CD8-positive, alpha-beta memory T cell (primary cell): ENCODE measurements at regions not wholly inside any gene's neighbourhood (a gene's known extent, or its start where the extent isn't known, plus 50 kb on each side); places are given as distances from the start of the nearest gene placed in this dataset.

ENCODE experiments used
- CTCF ChIA-PET: fragments of 350-600 bp; sonication (Branson Sonifier 250); formaldehyde crosslinking; loops from one replicate; lab custom pipeline; 2021; ENCODE audit warnings: antibody characterized with exemption; lab: Charles Lee
- POLR2A ChIA-PET: fragments of 350-600 bp; sonication (Branson Sonifier 250); formaldehyde crosslinking; loops from one replicate; lab custom pipeline; 2021; ENCODE audit warnings: antibody characterized with exemption; lab: Charles Lee
- DNase-seq, 5 donors: peaks; one replicate each; pipeline versions ENCODE4 v3.0.0 to v3.0.0-alpha.2; 2020 to 2022; ENCODE audit warnings: mixed read lengths in 1 of 5
- H3K27ac ChIP-seq: one replicate; pipeline ENCODE4 v1.7.0; 2013; ENCODE audit warnings: low read depth, mild to moderate bottlenecking, low read length, moderate library complexity
- H3K27me3 ChIP-seq: 2 replicates; pipeline ENCODE4 v1.7.0; 2013; ENCODE audit warnings: low read length, mild to moderate bottlenecking; ENCODE audit not compliant: insufficient read depth, poor library complexity, severe bottlenecking
- H3K36me3 ChIP-seq: 2 replicates; pipeline ENCODE4 v1.7.0; 2013; ENCODE audit warnings: mild to moderate bottlenecking, low read length, moderate library complexity; ENCODE audit not compliant: insufficient read depth
- H3K4me1 ChIP-seq: 2 replicates; pipeline ENCODE4 v1.7.0; 2013; ENCODE audit warnings: mild to moderate bottlenecking, low read length, moderate library complexity; ENCODE audit not compliant: insufficient read depth
- H3K4me3 ChIP-seq: 2 replicates; pipeline ENCODE4 v1.7.0; 2013; ENCODE audit warnings: mild to moderate bottlenecking, low read length
- H3K9me3 ChIP-seq: 2 replicates; pipeline ENCODE4 v1.7.0; 2013; ENCODE audit warnings: mild to moderate bottlenecking, low read length
- H3K27ac Mint-ChIP-seq, 8 donors: one replicate each; pipeline ENCODE4 v1.8.0; 2020 to 2021; ENCODE audit warnings: mixed read lengths in 8 of 8, mild to moderate bottlenecking in 6 of 8, inconsistent platforms in 3 of 8, moderate library complexity in 3 of 8
- H3K27me3 Mint-ChIP-seq, 2 donors: one replicate each; pipeline ENCODE4 v1.8.0; 2020 to 2021; ENCODE audit warnings: mixed read lengths in 2 of 2, mild to moderate bottlenecking in 1 of 2, moderate library complexity in 1 of 2
- H3K36me3 Mint-ChIP-seq, 3 donors: one replicate each; pipeline ENCODE4 v1.8.0; 2020 to 2021; ENCODE audit warnings: mixed read lengths in 3 of 3, inconsistent platforms in 1 of 3, mild to moderate bottlenecking in 1 of 3
- H3K4me1 Mint-ChIP-seq, 3 donors: one replicate each; pipeline ENCODE4 v1.8.0; 2020 to 2021; ENCODE audit warnings: mixed read lengths in 3 of 3, inconsistent platforms in 1 of 3, mild to moderate bottlenecking in 1 of 3
- H3K4me3 Mint-ChIP-seq, 7 donors: one replicate each; pipeline ENCODE4 v1.8.0; 2020 to 2021; ENCODE audit warnings: mixed read lengths in 7 of 7, mild to moderate bottlenecking in 6 of 7, moderate library complexity in 4 of 7, inconsistent platforms in 2 of 7
- H3K9me3 Mint-ChIP-seq, 5 donors: one replicate each; pipeline ENCODE4 v1.8.0; 2020 to 2022; ENCODE audit warnings: mixed read lengths in 5 of 5, mild to moderate bottlenecking in 3 of 5, moderate library complexity in 2 of 5, inconsistent platforms in 1 of 5

GRCh38 chr5:116703328-116703727 lies 128.7 kb upstream of the SEMA6A start:
- DNase-seq: no peak
- Histone ChIP-seq H3K27ac (no peak overlapping the region), H3K27me3 (no peaks in the 10 kb centered on the region), H3K4me3 (no peak overlapping the region), H3K4me1 (no peaks in the 10 kb centered on the region), H3K9me3 (no peaks in the 10 kb centered on the region), H3K36me3 (no peaks in the 10 kb centered on the region)
- H3K4me3 Mint-ChIP-seq: no peak overlapping the region
- no peak overlapping the region for H3K27ac Mint-ChIP-seq
- H3K36me3 Mint-ChIP-seq: no peaks in the 10 kb centered on the region
- peaks cover 0 to 5% (median 0%) of the 10 kb centered on the region in 5 donors for H3K9me3 Mint-ChIP-seq
- ChIA-PET POLR2A (no interaction called here), CTCF (no interaction called here)
- H3K27me3 Mint-ChIP-seq: no peaks in the 10 kb centered on the region
- H3K4me1 Mint-ChIP-seq: no peaks in the 10 kb centered on the region

- H3K27me3 ChIP-seq: no peaks in the 10 kb centered on the region
- H3K4me1 Mint-ChIP-seq: no peaks in the 10 kb centered on the region
- no peak overlapping the region for H3K4me3 ChIP-seq
- DNase-seq: no peak
- H3K27ac ChIP-seq: no peak overlapping the region
- H3K4me3 Mint-ChIP-seq: no peak overlapping the region
- ChIA-PET POLR2A (no interaction called here), CTCF (no interaction called here)
- H3K9me3 ChIP-seq: no peaks in the 10 kb centered on the region
- peaks cover 0 to 5% (median 0%) of the 10 kb centered on the region in 5 donors for H3K9me3 Mint-ChIP-seq
- no peak overlapping the region for H3K27ac Mint-ChIP-seq
- no peaks in the 10 kb centered on the region for H3K27me3 Mint-ChIP-seq
- no peaks in the 10 kb centered on the region for H3K4me1 ChIP-seq
- no peaks in the 10 kb centered on the region for H3K36me3 Mint-ChIP-seq
- no peaks in the 10 kb centered on the region for H3K36me3 ChIP-seq
These were observed 128.2 kb upstream of the SEMA6A start for GRCh38 chr5:116702776-116703175.

GRCh38 chr5:116699332-116699731 lies 124.7 kb upstream of the SEMA6A start:
- Mint-ChIP-seq H3K27ac (no peak overlapping the region), H3K4me1 (no peaks in the 10 kb centered on the region), H3K36me3 (no peaks in the 10 kb centered on the region), H3K27me3 (peaks cover 0 to 2% of the 10 kb centered on the region in 2 donors), H3K9me3 (peaks cover 0 to 6% (median 0%) of the 10 kb centered on the region in 5 donors), H3K4me3 (no peak overlapping the region)
- no peak for DNase-seq
- no peak overlapping the region for H3K27ac ChIP-seq
- H3K4me1 ChIP-seq: no peaks in the 10 kb centered on the region
- no peaks in the 10 kb centered on the region for H3K9me3 ChIP-seq
- POLR2A ChIA-PET: no interaction called here
- H3K4me3 ChIP-seq: no peak overlapping the region
- no peaks in the 10 kb centered on the region for H3K27me3 ChIP-seq
- no peaks in the 10 kb centered on the region for H3K36me3 ChIP-seq
- CTCF ChIA-PET: no interaction called here

GRCh38 chr5:116696366-116696765 lies 121.7 kb upstream of the SEMA6A start:
- CTCF ChIA-PET: no interaction called here
- Mint-ChIP-seq H3K4me3 (no peak overlapping the region), H3K27me3 (peaks cover 0 to 4% of the 10 kb centered on the region in 2 donors), H3K36me3 (no peaks in the 10 kb centered on the region), H3K4me1 (no peaks in the 10 kb centered on the region), H3K27ac (no peak overlapping the region), H3K9me3 (peaks cover 0 to 5% (median 0%) of the 10 kb centered on the region in 5 donors)
- no peaks in the 10 kb centered on the region for H3K36me3 ChIP-seq
- no peak for DNase-seq
- H3K27me3 ChIP-seq: no peaks in the 10 kb centered on the region
- no peaks in the 10 kb centered on the region for H3K4me1 ChIP-seq
- H3K27ac ChIP-seq: no peak overlapping the region
- no peak overlapping the region for H3K4me3 ChIP-seq
- H3K9me3 ChIP-seq: no peaks in the 10 kb centered on the region
- POLR2A ChIA-PET: no interaction called here

- Mint-ChIP-seq H3K4me3 (no peak overlapping the region), H3K27me3 (peaks cover 0 to 4% of the 10 kb centered on the region in 2 donors), H3K9me3 (peaks cover 0 to 5% (median 0%) of the 10 kb centered on the region in 5 donors), H3K36me3 (no peaks in the 10 kb centered on the region), H3K4me1 (no peaks in the 10 kb centered on the region), H3K27ac (no peak overlapping the region)
- H3K4me1 ChIP-seq: no peaks in the 10 kb centered on the region
- H3K4me3 ChIP-seq: no peak overlapping the region
- ChIA-PET POLR2A (no interaction called here), CTCF (no interaction called here)
- H3K36me3 ChIP-seq: no peaks in the 10 kb centered on the region
- no peaks in the 10 kb centered on the region for H3K27me3 ChIP-seq
- no peak overlapping the region for H3K27ac ChIP-seq
- no peaks in the 10 kb centered on the region for H3K9me3 ChIP-seq
- DNase-seq: no peak
These were observed 121.1 kb upstream of the SEMA6A start for GRCh38 chr5:116695681-116696080.

GRCh38 chr5:116686438-116686837 lies 111.8 kb upstream of the SEMA6A start:
- ChIA-PET POLR2A (no interaction called here), CTCF (no interaction called here)
- H3K4me3 ChIP-seq: no peak overlapping the region
- Mint-ChIP-seq H3K4me3 (no peak overlapping the region), H3K4me1 (no peaks in the 10 kb centered on the region), H3K27ac (no peak overlapping the region), H3K27me3 (peaks cover 0 to 8% of the 10 kb centered on the region in 2 donors), H3K9me3 (peaks cover 0 to 2% (median 0%) of the 10 kb centered on the region in 5 donors), H3K36me3 (no peaks in the 10 kb centered on the region)
- no peaks in the 10 kb centered on the region for H3K27me3 ChIP-seq
- no peaks in the 10 kb centered on the region for H3K36me3 ChIP-seq
- no peak for DNase-seq
- no peak overlapping the region for H3K27ac ChIP-seq
- H3K4me1 ChIP-seq: no peaks in the 10 kb centered on the region
- no peaks in the 10 kb centered on the region for H3K9me3 ChIP-seq

GRCh38 chr5:116685931-116686330 lies 111.3 kb upstream of the SEMA6A start:
- Mint-ChIP-seq H3K27me3 (peaks cover 0 to 9% of the 10 kb centered on the region in 2 donors), H3K4me3 (no peak overlapping the region), H3K4me1 (no peaks in the 10 kb centered on the region), H3K9me3 (peaks cover 0 to 3% (median 0%) of the 10 kb centered on the region in 5 donors), H3K27ac (no peak overlapping the region), H3K36me3 (no peaks in the 10 kb centered on the region)
- H3K27me3 ChIP-seq: no peaks in the 10 kb centered on the region
- POLR2A ChIA-PET: no interaction called here
- H3K27ac ChIP-seq: no peak overlapping the region
- H3K4me3 ChIP-seq: no peak overlapping the region
- H3K36me3 ChIP-seq: no peaks in the 10 kb centered on the region
- H3K9me3 ChIP-seq: no peaks in the 10 kb centered on the region
- CTCF ChIA-PET: no interaction called here
- no peaks in the 10 kb centered on the region for H3K4me1 ChIP-seq
- no peak for DNase-seq

GRCh38 chr5:116685069-116685468 lies 110.4 kb upstream of the SEMA6A start:
- Mint-ChIP-seq H3K4me1 (no peaks in the 10 kb centered on the region), H3K27me3 (peaks cover 0 to 11% of the 10 kb centered on the region in 2 donors), H3K4me3 (no peak overlapping the region), H3K27ac (no peak overlapping the region), H3K9me3 (peaks cover 0 to 5% (median 0%) of the 10 kb centered on the region in 5 donors), H3K36me3 (no peaks in the 10 kb centered on the region)
- Histone ChIP-seq H3K4me1 (no peaks in the 10 kb centered on the region), H3K27me3 (no peaks in the 10 kb centered on the region), H3K36me3 (no peaks in the 10 kb centered on the region), H3K27ac (no peak overlapping the region), H3K9me3 (no peaks in the 10 kb centered on the region), H3K4me3 (no peak overlapping the region)
- ChIA-PET POLR2A (no interaction called here), CTCF (no interaction called here)
- DNase-seq: no peak
